ENCODE measurements at regions not wholly inside any gene's neighbourhood (a gene's known extent, or its start where the extent isn't known, plus 50 kb on each side); places are given as distances from the start of the nearest gene placed in this dataset.

GRCh38 chr9:109880276-109881169, 100.5 kb downstream of the PALM2AKAP2 start:
- peaks cover 16% of the 10 kb centered on the region for H3K36me3 Mint-ChIP-seq
- H3K27ac Mint-ChIP-seq = no peak overlapping the region
- no peaks in the 10 kb centered on the region for H3K9me3 Mint-ChIP-seq
- no peaks in the 10 kb centered on the region for H3K4me1 Mint-ChIP-seq
- no peak overlapping the region for H3K4me3 Mint-ChIP-seq
- TF ChIP-seq CTCF (IDR thresholded peaks at IDR 0.05; ENCODE audit: unreplicated experiment) = peak; percentile 75
- H3K27me3 Mint-ChIP-seq (ENCODE audit: low read depth) = no peaks in the 10 kb centered on the region
- no peak for DNase-seq (ENCODE audit: low spot score in 2 of 2, unreplicated experiment in 2 of 2)

- no peaks in the 10 kb centered on the region for H3K9me3 Mint-ChIP-seq
- H3K4me1 Mint-ChIP-seq = peaks cover under 1% of the 10 kb centered on the region
- no peak overlapping the region for H3K27ac Mint-ChIP-seq
- H3K4me3 Mint-ChIP-seq = no peak overlapping the region
- no peak for DNase-seq (ENCODE audit: low spot score in 2 of 2, unreplicated experiment in 2 of 2)
- H3K27me3 Mint-ChIP-seq (ENCODE audit: low read depth) = no peaks in the 10 kb centered on the region
- TF ChIP-seq CTCF (IDR thresholded peaks at IDR 0.05; ENCODE audit: unreplicated experiment) = no peak
- peaks cover 16% of the 10 kb centered on the region for H3K36me3 Mint-ChIP-seq
Measured at GRCh38 chr9:109883623-109884022, 103.6 kb downstream of the PALM2AKAP2 start.

GRCh38 chr9:109886041-109886440, 106.0 kb downstream of the PALM2AKAP2 start:
- no peak for DNase-seq (ENCODE audit: low spot score in 2 of 2, unreplicated experiment in 2 of 2)
- TF ChIP-seq CTCF (IDR thresholded peaks at IDR 0.05; ENCODE audit: unreplicated experiment) = no peak
- Mint-ChIP-seq H3K27me3 (ENCODE audit: low read depth) (no peaks in the 10 kb centered on the region), H3K36me3 (peaks cover 4% of the 10 kb centered on the region), H3K27ac (no peak overlapping the region), H3K4me3 (no peak overlapping the region), H3K4me1 (peaks cover 8% of the 10 kb centered on the region), H3K9me3 (no peaks in the 10 kb centered on the region)

- no peaks in the 10 kb centered on the region for H3K9me3 Mint-ChIP-seq
- no peak overlapping the region for H3K4me3 Mint-ChIP-seq
- H3K27me3 Mint-ChIP-seq (ENCODE audit: low read depth) = no peaks in the 10 kb centered on the region
- no peak for DNase-seq (ENCODE audit: low spot score in 2 of 2, unreplicated experiment in 2 of 2)
- TF ChIP-seq CTCF (IDR thresholded peaks at IDR 0.05; ENCODE audit: unreplicated experiment) = no peak
- no peak overlapping the region for H3K27ac Mint-ChIP-seq
- H3K36me3 Mint-ChIP-seq = no peaks in the 10 kb centered on the region
- H3K4me1 Mint-ChIP-seq = peaks cover 8% of the 10 kb centered on the region
Measured at GRCh38 chr9:109886617-109887016, 106.6 kb downstream of the PALM2AKAP2 start.

- DNase-seq (ENCODE audit: low spot score in 2 of 2, unreplicated experiment in 2 of 2) = no peak
- TF ChIP-seq CTCF (IDR thresholded peaks at IDR 0.05; ENCODE audit: unreplicated experiment) = no peak
- no peaks in the 10 kb centered on the region for H3K36me3 Mint-ChIP-seq
- peaks cover 8% of the 10 kb centered on the region for H3K4me1 Mint-ChIP-seq
- no peak overlapping the region for H3K4me3 Mint-ChIP-seq
- H3K27ac Mint-ChIP-seq = no peak overlapping the region
- no peaks in the 10 kb centered on the region for H3K9me3 Mint-ChIP-seq
- no peaks in the 10 kb centered on the region for H3K27me3 Mint-ChIP-seq (ENCODE audit: low read depth)
Measured at GRCh38 chr9:109887079-109887478, 107.1 kb downstream of the PALM2AKAP2 start.

All from mesothelial cell of epicardium (in vitro differentiated cells).